ENCODE measurements at regions not wholly inside any gene's neighbourhood (a gene's known extent, or its start where the extent isn't known, plus 50 kb on each side); places are given as distances from the start of the nearest gene placed in this dataset.

DNA sequence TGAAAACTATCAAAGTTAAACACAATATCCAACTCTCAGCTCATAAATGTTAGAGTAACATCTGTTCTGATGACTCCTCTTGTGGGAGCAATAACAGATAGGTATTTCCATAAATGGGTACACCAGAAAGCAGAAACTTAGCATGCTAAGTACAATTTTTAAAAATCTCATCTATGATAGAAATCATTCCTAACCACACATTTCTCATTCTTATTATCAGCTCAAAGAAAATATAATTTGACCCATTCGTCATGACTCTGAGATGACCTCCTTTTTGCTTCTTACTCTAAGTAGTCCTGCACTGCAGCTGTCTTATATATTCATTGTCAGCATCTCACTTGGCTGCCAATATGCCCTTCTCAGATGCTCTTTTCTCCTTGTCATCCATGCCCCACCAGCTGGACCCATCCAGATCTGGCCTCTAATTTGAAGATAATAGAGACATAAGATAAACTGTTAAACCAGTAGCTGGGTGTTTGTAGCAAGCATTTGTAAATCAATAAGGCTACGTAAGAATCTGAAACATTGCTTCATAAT lies 298.3 kb downstream of the KCNS3 start:
- TF ChIP-seq, protein P1, sequence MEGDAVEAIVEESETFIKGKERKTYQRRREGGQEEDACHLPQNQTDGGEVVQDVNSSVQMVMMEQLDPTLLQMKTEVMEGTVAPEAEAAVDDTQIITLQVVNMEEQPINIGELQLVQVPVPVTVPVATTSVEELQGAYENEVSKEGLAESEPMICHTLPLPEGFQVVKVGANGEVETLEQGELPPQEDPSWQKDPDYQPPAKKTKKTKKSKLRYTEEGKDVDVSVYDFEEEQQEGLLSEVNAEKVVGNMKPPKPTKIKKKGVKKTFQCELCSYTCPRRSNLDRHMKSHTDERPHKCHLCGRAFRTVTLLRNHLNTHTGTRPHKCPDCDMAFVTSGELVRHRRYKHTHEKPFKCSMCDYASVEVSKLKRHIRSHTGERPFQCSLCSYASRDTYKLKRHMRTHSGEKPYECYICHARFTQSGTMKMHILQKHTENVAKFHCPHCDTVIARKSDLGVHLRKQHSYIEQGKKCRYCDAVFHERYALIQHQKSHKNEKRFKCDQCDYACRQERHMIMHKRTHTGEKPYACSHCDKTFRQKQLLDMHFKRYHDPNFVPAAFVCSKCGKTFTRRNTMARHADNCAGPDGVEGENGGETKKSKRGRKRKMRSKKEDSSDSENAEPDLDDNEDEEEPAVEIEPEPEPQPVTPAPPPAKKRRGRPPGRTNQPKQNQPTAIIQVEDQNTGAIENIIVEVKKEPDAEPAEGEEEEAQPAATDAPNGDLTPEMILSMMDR (conservative IDR thresholded peaks at IDR 0.05 in 1 of 2, IDR thresholded peaks at IDR 0.05 in 1 of 2; ENCODE audit: low read depth in 1 of 2, low read length in 2 of 2), result no peak
- no peak for TF ChIP-seq EZH2 (IDR thresholded peaks at IDR 0.05; ENCODE audit: low read length, missing control alignments)
- H3K27ac ChIP-seq (ENCODE audit: insufficient read depth, low read length), result no peak overlapping the region

DNA sequence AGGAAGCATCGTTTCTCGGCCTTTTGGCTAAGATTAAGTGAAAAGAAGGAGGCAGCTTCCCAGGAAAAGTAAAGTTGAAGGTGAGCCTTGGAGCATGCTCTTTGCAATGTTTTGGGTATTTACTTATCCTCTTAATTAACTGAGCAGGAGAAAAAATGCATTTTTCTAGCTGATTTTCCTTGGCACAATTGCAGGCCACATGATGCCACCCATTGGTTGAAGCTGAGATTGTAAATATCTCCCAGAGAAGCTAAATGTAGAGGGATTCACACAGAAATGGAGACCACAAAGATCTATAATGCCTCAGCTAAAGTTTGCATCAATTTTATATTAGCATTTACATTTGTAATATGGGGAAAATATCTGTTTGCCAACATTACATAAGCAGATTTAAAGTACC lies 294.1 kb downstream of the KCNS3 start:
- Histone ChIP-seq H3K9ac (ENCODE audit: insufficient read depth, low read length) (no peak overlapping the region), H3K27me3 (ENCODE audit: control insufficient read depth, insufficient read depth, low read length) (no peaks in the 10 kb centered on the region), H3K79me2 (ENCODE audit: control insufficient read depth, insufficient read depth, low read length) (no peaks in the 10 kb centered on the region), H3K4me3 (replicated peaks in 1 of 4; ENCODE audit: control extremely low read depth in 1 of 4, insufficient read depth in 1 of 4, low read depth in 3 of 4, low read length in 4 of 4) (no peak overlapping the region), H3K9me3 (ENCODE audit: control insufficient read depth, insufficient read depth, low read depth, low read length) (no peaks in the 10 kb centered on the region), H2AFZ (ENCODE audit: low read length) (no peak overlapping the region), H3K4me2 (ENCODE audit: extremely low read depth, insufficient read depth, low read length) (no peak overlapping the region), H4K20me1 (ENCODE audit: control insufficient read depth, extremely low read depth, insufficient read depth, low read length) (no peaks in the 10 kb centered on the region), H3K27ac (ENCODE audit: insufficient read depth, low read length) (no peak overlapping the region), H3K4me1 (ENCODE audit: control insufficient read depth, extremely low read depth, insufficient read depth, low read length) (peaks cover 3% of the 10 kb centered on the region), H3K36me3 (ENCODE audit: control insufficient read depth, insufficient read depth, low read length) (no peaks in the 10 kb centered on the region)
- no peak for TF ChIP-seq EZH2 (IDR thresholded peaks at IDR 0.05; ENCODE audit: low read length, missing control alignments)
- TF ChIP-seq, protein P1 (conservative IDR thresholded peaks at IDR 0.05 in 1 of 2, IDR thresholded peaks at IDR 0.05 in 1 of 2; ENCODE audit: low read depth in 1 of 2, low read length in 2 of 2), result no peak
- no peak for DNase-seq (ENCODE audit: low read depth in 2 of 2)

More for the DNA sequence above, 298.3 kb downstream of the KCNS3 start:
- Histone ChIP-seq H3K79me2 (ENCODE audit: control insufficient read depth, insufficient read depth, low read length) (no peaks in the 10 kb centered on the region), H4K20me1 (ENCODE audit: control insufficient read depth, extremely low read depth, insufficient read depth, low read length) (no peaks in the 10 kb centered on the region), H3K27me3 (ENCODE audit: control insufficient read depth, insufficient read depth, low read length) (no peaks in the 10 kb centered on the region), H3K4me2 (ENCODE audit: extremely low read depth, insufficient read depth, low read length) (no peak overlapping the region), H3K9ac (ENCODE audit: insufficient read depth, low read length) (no peak overlapping the region), H3K4me1 (ENCODE audit: control insufficient read depth, extremely low read depth, insufficient read depth, low read length) (no peaks in the 10 kb centered on the region), H3K9me3 (ENCODE audit: control insufficient read depth, insufficient read depth, low read depth, low read length) (no peaks in the 10 kb centered on the region), H2AFZ (ENCODE audit: low read length) (no peak overlapping the region), H3K36me3 (ENCODE audit: control insufficient read depth, insufficient read depth, low read length) (no peaks in the 10 kb centered on the region), H3K4me3 (replicated peaks in 1 of 4; ENCODE audit: control extremely low read depth in 1 of 4, insufficient read depth in 1 of 4, low read depth in 3 of 4, low read length in 4 of 4) (no peak overlapping the region)
- DNase-seq (ENCODE audit: low read depth in 2 of 2), result peak in 1 of 2 donors; percentile 52

DNA sequence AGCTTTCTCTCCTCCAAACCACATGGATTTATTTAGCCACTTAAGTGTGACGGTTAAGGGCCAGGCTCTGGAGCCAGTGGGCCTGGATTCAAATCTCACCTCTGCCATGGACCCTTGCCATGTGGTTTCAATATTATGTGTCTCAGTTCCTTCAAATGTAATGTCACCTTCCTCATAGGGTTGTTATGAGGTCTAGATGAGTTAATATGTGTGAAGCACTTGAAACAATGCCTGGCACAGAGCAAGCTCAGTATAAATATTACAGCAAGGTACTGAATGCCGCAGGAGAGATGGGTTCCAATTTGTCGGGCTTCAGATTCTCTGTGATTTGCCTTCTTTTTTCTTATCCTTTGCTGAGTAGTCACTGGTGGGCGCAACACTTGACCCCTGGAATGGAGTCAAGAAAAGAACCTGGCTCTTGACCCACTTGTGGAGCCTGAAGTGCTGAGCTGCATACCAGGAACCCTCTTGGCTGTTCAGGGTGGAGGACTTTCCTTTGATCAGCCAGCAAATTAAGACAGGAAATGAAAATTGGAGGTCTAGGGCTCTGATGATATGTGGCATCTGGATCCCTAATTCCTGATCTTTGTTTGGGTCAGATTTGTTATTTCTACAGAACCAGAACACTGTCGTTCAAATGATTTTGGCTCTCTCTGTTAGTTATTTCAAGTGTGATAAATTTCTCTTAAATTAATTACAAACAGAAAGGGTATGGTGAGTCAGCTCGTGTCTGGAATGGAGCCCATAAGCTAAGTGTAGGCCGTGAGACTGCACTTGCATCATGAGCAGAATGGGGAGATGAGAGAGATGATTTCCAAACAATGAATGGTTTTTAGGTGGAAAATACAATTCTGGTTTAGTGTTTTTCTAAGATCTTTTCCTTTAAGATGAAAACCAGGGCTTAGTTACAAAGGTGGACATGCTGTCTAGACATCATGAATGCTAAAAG lies 293.0 kb downstream of the KCNS3 start:
- peak; percentile 87 to 88 for DNase-seq (ENCODE audit: low read depth in 2 of 2)
- Histone ChIP-seq H3K4me1 (ENCODE audit: control insufficient read depth, extremely low read depth, insufficient read depth, low read length) (peaks cover 3% of the 10 kb centered on the region), H2AFZ (ENCODE audit: low read length) (no peak overlapping the region), H4K20me1 (ENCODE audit: control insufficient read depth, extremely low read depth, insufficient read depth, low read length) (no peaks in the 10 kb centered on the region), H3K4me3 (replicated peaks in 1 of 4; ENCODE audit: control extremely low read depth in 1 of 4, insufficient read depth in 1 of 4, low read depth in 3 of 4, low read length in 4 of 4) (no peak overlapping the region), H3K9me3 (ENCODE audit: control insufficient read depth, insufficient read depth, low read depth, low read length) (no peaks in the 10 kb centered on the region), H3K4me2 (ENCODE audit: extremely low read depth, insufficient read depth, low read length) (no peak overlapping the region), H3K9ac (ENCODE audit: insufficient read depth, low read length) (no peak overlapping the region), H3K27ac (ENCODE audit: insufficient read depth, low read length) (no peak overlapping the region), H3K79me2 (ENCODE audit: control insufficient read depth, insufficient read depth, low read length) (no peaks in the 10 kb centered on the region), H3K27me3 (ENCODE audit: control insufficient read depth, insufficient read depth, low read length) (no peaks in the 10 kb centered on the region), H3K36me3 (ENCODE audit: control insufficient read depth, insufficient read depth, low read length) (no peaks in the 10 kb centered on the region)
- TF ChIP-seq, protein P1 (conservative IDR thresholded peaks at IDR 0.05 in 1 of 2, IDR thresholded peaks at IDR 0.05 in 1 of 2; ENCODE audit: low read depth in 1 of 2, low read length in 2 of 2), result no peak
- no peak for TF ChIP-seq EZH2 (IDR thresholded peaks at IDR 0.05; ENCODE audit: low read length, missing control alignments)

Data from fibroblast of lung (primary cell).